GM23338 (cell line): ENCODE measurements at regions not wholly inside any gene's neighbourhood (a gene's known extent, or its start where the extent isn't known, plus 50 kb on each side); places are given as distances from the start of the nearest gene placed in this dataset.
A peak's percentile ranks its signal among the peaks of the same experiment; 100 is the strongest.

Experiments
- ATAC-seq: fragments of 200-7000 bp; cut with Tn5 transposase; 3 replicates; pipeline ENCODE4 v1.9.1; 2020
- DNase-seq: peaks from one replicate; pipeline ENCODE4 v3.0.0-alpha.2; 2015; ENCODE audit warnings: low spot score
- H2AFZ ChIP-seq: fragments of 200-600 bp; sonication (generic); 2 replicates; pipeline ENCODE4 v1.8.0; 2016; ENCODE audit warnings: antibody characterized with exemption, mild to moderate bottlenecking, moderate library complexity
- H3F3A ChIP-seq: fragments of 200-600 bp; sonication (generic); replicated peaks from 2 replicates; pipeline ENCODE4 v1.8.0; 2017; ENCODE audit warnings: antibody characterized with exemption, mixed run types, low read depth
- H3K27ac ChIP-seq: fragments of 200-600 bp; sonication (generic); 2 replicates; pipeline ENCODE4 v1.6.1; 2016; ENCODE audit warnings: low read depth
- H3K27me3 ChIP-seq: fragments of 200-600 bp; sonication (generic); 2 replicates; pipeline ENCODE4 v1.8.0; 2016; ENCODE audit warnings: mild to moderate bottlenecking, mixed run types, moderate library complexity; ENCODE audit not compliant: insufficient read depth
- H3K36me3 ChIP-seq: fragments of 200-600 bp; sonication (generic); 2 replicates; pipeline ENCODE4 v1.8.0; 2016; ENCODE audit warnings: mild to moderate bottlenecking; ENCODE audit not compliant: insufficient read depth
- H3K4me1 ChIP-seq: fragments of 200-600 bp; sonication (generic); 2 replicates; pipeline ENCODE4 v1.8.0; 2016; ENCODE audit warnings: mild to moderate bottlenecking, moderate library complexity; ENCODE audit not compliant: insufficient read depth
- H3K4me2 ChIP-seq: fragments of 200-600 bp; sonication (generic); 2 replicates; pipeline ENCODE4 v1.7.1; 2017; ENCODE audit warnings: mixed run types
- H3K4me3 ChIP-seq: fragments of 200-600 bp; sonication (generic); 2 replicates; pipeline ENCODE4 v1.6.1; 2016; ENCODE audit warnings: mixed run types
- H3K79me2 ChIP-seq: fragments of 200-600 bp; sonication (generic); replicated peaks from 2 replicates; pipeline ENCODE4 v1.8.0; 2017; ENCODE audit warnings: mild to moderate bottlenecking; ENCODE audit not compliant: insufficient read depth
- H3K9me2 ChIP-seq: fragments of 200-600 bp; sonication (generic); 2 replicates; pipeline ENCODE4 v1.8.0; 2017; ENCODE audit not compliant: insufficient read depth
- H4K20me1 ChIP-seq: fragments of 200-600 bp; sonication (generic); replicated peaks from 2 replicates; pipeline ENCODE4 v1.8.0; 2017; ENCODE audit warnings: mild to moderate bottlenecking; ENCODE audit not compliant: insufficient read depth
- H3K27ac Mint-ChIP-seq: 2 replicates; pipeline ENCODE4 v1.8.0; 2020; ENCODE audit warnings: inconsistent platforms, mild to moderate bottlenecking, moderate library complexity, mixed read lengths
- H3K27me3 Mint-ChIP-seq: 3 replicates; pipeline ENCODE4 v1.8.0; 2022; ENCODE audit warnings: low read depth, mild to moderate bottlenecking, moderate library complexity, mixed read lengths, inconsistent platforms; ENCODE audit not compliant: insufficient read depth, poor library complexity
- H3K36me3 Mint-ChIP-seq: 3 replicates; pipeline ENCODE4 v1.8.0; 2021; ENCODE audit warnings: low read depth, mild to moderate bottlenecking, inconsistent platforms, moderate library complexity, mixed read lengths
- H3K4me1 Mint-ChIP-seq: 3 replicates; pipeline ENCODE4 v1.8.0; 2020; ENCODE audit warnings: mild to moderate bottlenecking, inconsistent platforms, mixed read lengths
- H3K4me3 Mint-ChIP-seq: 3 replicates; pipeline ENCODE4 v1.8.0; 2021; ENCODE audit warnings: moderate library complexity, mild to moderate bottlenecking, inconsistent platforms, mixed read lengths
- H3K9me3 Mint-ChIP-seq: 3 replicates; pipeline ENCODE4 v1.8.0; 2020; ENCODE audit warnings: moderate library complexity, mild to moderate bottlenecking, inconsistent platforms, mixed read lengths
- CREB1 ChIP-seq: fragments of 250-450 bp; sonication (Bioruptor Pico); IDR thresholded peaks from 2 replicates; pipeline ENCODE4 v1.5.0; 2020; ENCODE audit warnings: low read depth, mild to moderate bottlenecking, moderate library complexity
- JUNB ChIP-seq: IDR thresholded peaks from one replicate; pipeline ENCODE4 v1.6.1; 2016; ENCODE audit warnings: antibody characterized with exemption; ENCODE audit not compliant: unreplicated experiment
- NANOG ChIP-seq: IDR thresholded peaks from 2 replicates; pipeline ENCODE4 v1.6.1; 2016; ENCODE audit warnings: antibody characterized with exemption, borderline replicate concordance
- POLR2AphosphoS5 ChIP-seq: IDR thresholded peaks from 2 replicates; pipeline ENCODE4 v1.6.1; 2016; ENCODE audit warnings: antibody characterized with exemption, low read depth
- STAT1 ChIP-seq: IDR thresholded peaks from one replicate; pipeline ENCODE4 v1.6.1; 2016; ENCODE audit warnings: antibody characterized with exemption; ENCODE audit not compliant: unreplicated experiment
- ZNF114 ChIP-seq: fragments of 250-450 bp; sonication (Bioruptor Pico); IDR thresholded peaks from 2 replicates; pipeline ENCODE4 v1.5.0; 2020; ENCODE audit warnings: mild to moderate bottlenecking, moderate library complexity
- TF ChIP-seq, protein P1 (sequence below): IDR thresholded peaks from one replicate; pipeline ENCODE4 v1.6.1; 2018; ENCODE audit warnings: antibody characterized with exemption; ENCODE audit not compliant: unreplicated experiment
- TF ChIP-seq, protein P2 (sequence below), 2 experiments: fragments of 200-600 bp in 1 of 2; sonication (generic) in 1 of 2; conservative IDR thresholded peaks; 2 replicates each; pipeline versions ENCODE4 v1.5.1 to v1.6.1; 2016 to 2017; ENCODE audit warnings: antibody characterized with exemption in 2 of 2, low read depth in 2 of 2, mild to moderate bottlenecking in 2 of 2, moderate library complexity in 1 of 2
- TF ChIP-seq, protein P3 (sequence below): fragments of 250-450 bp; sonication (Bioruptor Pico); IDR thresholded peaks from 2 replicates; pipeline ENCODE4 v1.5.0; 2020; ENCODE audit warnings: mild to moderate bottlenecking, moderate library complexity

DNA sequence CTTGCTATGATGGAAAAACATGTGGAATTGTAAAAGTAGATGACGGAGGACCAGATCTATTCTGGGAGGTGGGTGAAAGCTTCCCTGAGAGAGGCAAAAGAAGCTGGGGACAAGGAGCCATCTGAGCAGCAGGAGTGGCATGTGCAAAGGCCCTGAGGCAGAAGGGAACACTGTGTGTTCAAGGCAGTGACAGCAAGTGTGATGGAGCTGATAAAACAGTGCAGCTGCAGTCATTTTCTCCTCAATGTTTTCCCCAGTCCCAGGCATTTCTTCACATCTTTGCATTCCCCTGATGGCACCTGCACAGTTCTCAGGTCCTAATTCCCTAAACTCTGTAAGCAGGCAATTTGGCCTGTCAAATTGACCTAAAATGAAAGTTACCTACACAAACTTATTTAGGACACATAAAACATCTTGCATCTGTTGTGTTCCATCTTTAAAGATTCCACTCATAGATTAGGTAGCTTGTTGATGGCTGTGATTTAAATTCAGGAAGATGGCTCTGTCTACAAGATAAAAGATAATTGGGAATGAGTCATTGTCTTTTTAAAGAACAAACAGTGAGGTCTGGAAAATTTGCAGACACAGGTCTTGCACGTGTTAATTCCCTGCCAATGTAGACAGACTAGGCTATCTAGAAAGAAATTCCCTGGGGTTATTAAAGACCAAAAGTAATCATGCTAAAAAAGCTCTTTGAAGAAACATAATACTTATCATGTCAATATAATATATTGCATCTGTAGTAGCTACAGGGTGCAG lies 289.6 kb upstream of the SGCD start:
- Histone ChIP-seq H3K36me3 (no peaks in the 10 kb centered on the region), H3K4me1 (0 out of 2 replicates have a peak, but pooled peaks cover 11% of the 10 kb centered on the region), H3K27me3 (no peaks in the 10 kb centered on the region), H3F3A (no peaks in the 10 kb centered on the region), H3K27ac (no peak overlapping the region), H3K4me3 (no peak overlapping the region), H3K79me2 (no peaks in the 10 kb centered on the region), H3K4me2 (no peak overlapping the region), H2AFZ (no peak overlapping the region), H4K20me1 (no peaks in the 10 kb centered on the region), H3K9me2 (no peaks in the 10 kb centered on the region; the same call in 1 of the 2 replicates)
- H3K36me3 Mint-ChIP-seq, result peaks cover 5% of the 10 kb centered on the region; the same call in 1 of the 3 replicates
- no peak for DNase-seq
- H3K4me3 Mint-ChIP-seq, result no peak overlapping the region
- ATAC-seq, result no peak
- peaks cover 2% of the 10 kb centered on the region; the same call in 1 of the 3 replicates for H3K9me3 Mint-ChIP-seq
- H3K27me3 Mint-ChIP-seq, result peaks cover 3% of the 10 kb centered on the region
- H3K4me1 Mint-ChIP-seq, result peaks cover 19% of the 10 kb centered on the region; the same call in 2 of the 3 replicates
- no peak overlapping the region for H3K27ac Mint-ChIP-seq
- no peak for TF ChIP-seq POLR2AphosphoS5
- TF ChIP-seq, protein P1, sequence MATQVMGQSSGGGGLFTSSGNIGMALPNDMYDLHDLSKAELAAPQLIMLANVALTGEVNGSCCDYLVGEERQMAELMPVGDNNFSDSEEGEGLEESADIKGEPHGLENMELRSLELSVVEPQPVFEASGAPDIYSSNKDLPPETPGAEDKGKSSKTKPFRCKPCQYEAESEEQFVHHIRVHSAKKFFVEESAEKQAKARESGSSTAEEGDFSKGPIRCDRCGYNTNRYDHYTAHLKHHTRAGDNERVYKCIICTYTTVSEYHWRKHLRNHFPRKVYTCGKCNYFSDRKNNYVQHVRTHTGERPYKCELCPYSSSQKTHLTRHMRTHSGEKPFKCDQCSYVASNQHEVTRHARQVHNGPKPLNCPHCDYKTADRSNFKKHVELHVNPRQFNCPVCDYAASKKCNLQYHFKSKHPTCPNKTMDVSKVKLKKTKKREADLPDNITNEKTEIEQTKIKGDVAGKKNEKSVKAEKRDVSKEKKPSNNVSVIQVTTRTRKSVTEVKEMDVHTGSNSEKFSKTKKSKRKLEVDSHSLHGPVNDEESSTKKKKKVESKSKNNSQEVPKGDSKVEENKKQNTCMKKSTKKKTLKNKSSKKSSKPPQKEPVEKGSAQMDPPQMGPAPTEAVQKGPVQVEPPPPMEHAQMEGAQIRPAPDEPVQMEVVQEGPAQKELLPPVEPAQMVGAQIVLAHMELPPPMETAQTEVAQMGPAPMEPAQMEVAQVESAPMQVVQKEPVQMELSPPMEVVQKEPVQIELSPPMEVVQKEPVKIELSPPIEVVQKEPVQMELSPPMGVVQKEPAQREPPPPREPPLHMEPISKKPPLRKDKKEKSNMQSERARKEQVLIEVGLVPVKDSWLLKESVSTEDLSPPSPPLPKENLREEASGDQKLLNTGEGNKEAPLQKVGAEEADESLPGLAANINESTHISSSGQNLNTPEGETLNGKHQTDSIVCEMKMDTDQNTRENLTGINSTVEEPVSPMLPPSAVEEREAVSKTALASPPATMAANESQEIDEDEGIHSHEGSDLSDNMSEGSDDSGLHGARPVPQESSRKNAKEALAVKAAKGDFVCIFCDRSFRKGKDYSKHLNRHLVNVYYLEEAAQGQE, result no peak
- TF ChIP-seq, protein P2, sequence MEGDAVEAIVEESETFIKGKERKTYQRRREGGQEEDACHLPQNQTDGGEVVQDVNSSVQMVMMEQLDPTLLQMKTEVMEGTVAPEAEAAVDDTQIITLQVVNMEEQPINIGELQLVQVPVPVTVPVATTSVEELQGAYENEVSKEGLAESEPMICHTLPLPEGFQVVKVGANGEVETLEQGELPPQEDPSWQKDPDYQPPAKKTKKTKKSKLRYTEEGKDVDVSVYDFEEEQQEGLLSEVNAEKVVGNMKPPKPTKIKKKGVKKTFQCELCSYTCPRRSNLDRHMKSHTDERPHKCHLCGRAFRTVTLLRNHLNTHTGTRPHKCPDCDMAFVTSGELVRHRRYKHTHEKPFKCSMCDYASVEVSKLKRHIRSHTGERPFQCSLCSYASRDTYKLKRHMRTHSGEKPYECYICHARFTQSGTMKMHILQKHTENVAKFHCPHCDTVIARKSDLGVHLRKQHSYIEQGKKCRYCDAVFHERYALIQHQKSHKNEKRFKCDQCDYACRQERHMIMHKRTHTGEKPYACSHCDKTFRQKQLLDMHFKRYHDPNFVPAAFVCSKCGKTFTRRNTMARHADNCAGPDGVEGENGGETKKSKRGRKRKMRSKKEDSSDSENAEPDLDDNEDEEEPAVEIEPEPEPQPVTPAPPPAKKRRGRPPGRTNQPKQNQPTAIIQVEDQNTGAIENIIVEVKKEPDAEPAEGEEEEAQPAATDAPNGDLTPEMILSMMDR (conservative IDR thresholded peaks at IDR 0.05; ENCODE audit: low read depth in 2 of 2), result no peak
- no peak for TF ChIP-seq CREB1
- TF ChIP-seq NANOG, result no peak

DNA sequence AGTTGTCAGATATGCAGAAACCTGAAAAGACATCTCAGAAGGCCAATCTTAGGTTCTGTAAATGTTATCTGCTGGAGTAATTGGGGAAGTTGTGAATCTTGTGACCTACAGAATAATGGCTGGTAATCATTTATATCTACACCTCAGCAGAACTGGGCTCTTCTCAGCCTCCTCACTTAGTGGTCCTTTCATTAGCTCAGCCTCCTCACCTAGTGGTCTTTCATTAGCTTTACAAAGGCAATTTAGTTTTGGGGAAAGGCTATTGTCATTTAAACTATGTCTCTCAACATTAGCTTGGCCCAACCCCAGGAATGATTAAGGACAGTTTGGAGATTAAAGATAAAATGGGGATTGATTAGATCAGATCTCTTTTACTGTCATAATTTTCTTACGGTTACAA lies 284.2 kb upstream of the SGCD start:
- H3K27ac Mint-ChIP-seq, result peak overlapping the region; percentile 12; the same call in 1 of the 2 replicates
- Histone ChIP-seq H3K4me1 (peaks cover 21% of the 10 kb centered on the region), H3K4me2 (peak overlapping the region; percentile 44; the same call in 1 of the 2 replicates), H3K79me2 (no peaks in the 10 kb centered on the region), H3K27me3 (no peaks in the 10 kb centered on the region), H3F3A (no peaks in the 10 kb centered on the region), H4K20me1 (no peaks in the 10 kb centered on the region), H3K27ac (no peak overlapping the region), H2AFZ (no peak overlapping the region), H3K4me3 (no peak overlapping the region), H3K9me2 (peaks cover 3% of the 10 kb centered on the region; the same call in 1 of the 2 replicates), H3K36me3 (no peaks in the 10 kb centered on the region)
- H3K9me3 Mint-ChIP-seq, result peaks cover 23% of the 10 kb centered on the region
- ATAC-seq (peak; percentile 63), DNase-seq (peak; percentile 43)
- peaks cover 20% of the 10 kb centered on the region; the same call in 2 of the 3 replicates for H3K36me3 Mint-ChIP-seq
- TF ChIP-seq STAT1 (no peak), CREB1 (0 out of 2 replicates have a peak, but pooled peaks have one; percentile 20), ZNF114 (CRISPR knock-in tag) (peak; percentile 93), POLR2AphosphoS5 (no peak), JUNB (no peak), NANOG (peak; percentile 28)
- TF ChIP-seq, protein P3, sequence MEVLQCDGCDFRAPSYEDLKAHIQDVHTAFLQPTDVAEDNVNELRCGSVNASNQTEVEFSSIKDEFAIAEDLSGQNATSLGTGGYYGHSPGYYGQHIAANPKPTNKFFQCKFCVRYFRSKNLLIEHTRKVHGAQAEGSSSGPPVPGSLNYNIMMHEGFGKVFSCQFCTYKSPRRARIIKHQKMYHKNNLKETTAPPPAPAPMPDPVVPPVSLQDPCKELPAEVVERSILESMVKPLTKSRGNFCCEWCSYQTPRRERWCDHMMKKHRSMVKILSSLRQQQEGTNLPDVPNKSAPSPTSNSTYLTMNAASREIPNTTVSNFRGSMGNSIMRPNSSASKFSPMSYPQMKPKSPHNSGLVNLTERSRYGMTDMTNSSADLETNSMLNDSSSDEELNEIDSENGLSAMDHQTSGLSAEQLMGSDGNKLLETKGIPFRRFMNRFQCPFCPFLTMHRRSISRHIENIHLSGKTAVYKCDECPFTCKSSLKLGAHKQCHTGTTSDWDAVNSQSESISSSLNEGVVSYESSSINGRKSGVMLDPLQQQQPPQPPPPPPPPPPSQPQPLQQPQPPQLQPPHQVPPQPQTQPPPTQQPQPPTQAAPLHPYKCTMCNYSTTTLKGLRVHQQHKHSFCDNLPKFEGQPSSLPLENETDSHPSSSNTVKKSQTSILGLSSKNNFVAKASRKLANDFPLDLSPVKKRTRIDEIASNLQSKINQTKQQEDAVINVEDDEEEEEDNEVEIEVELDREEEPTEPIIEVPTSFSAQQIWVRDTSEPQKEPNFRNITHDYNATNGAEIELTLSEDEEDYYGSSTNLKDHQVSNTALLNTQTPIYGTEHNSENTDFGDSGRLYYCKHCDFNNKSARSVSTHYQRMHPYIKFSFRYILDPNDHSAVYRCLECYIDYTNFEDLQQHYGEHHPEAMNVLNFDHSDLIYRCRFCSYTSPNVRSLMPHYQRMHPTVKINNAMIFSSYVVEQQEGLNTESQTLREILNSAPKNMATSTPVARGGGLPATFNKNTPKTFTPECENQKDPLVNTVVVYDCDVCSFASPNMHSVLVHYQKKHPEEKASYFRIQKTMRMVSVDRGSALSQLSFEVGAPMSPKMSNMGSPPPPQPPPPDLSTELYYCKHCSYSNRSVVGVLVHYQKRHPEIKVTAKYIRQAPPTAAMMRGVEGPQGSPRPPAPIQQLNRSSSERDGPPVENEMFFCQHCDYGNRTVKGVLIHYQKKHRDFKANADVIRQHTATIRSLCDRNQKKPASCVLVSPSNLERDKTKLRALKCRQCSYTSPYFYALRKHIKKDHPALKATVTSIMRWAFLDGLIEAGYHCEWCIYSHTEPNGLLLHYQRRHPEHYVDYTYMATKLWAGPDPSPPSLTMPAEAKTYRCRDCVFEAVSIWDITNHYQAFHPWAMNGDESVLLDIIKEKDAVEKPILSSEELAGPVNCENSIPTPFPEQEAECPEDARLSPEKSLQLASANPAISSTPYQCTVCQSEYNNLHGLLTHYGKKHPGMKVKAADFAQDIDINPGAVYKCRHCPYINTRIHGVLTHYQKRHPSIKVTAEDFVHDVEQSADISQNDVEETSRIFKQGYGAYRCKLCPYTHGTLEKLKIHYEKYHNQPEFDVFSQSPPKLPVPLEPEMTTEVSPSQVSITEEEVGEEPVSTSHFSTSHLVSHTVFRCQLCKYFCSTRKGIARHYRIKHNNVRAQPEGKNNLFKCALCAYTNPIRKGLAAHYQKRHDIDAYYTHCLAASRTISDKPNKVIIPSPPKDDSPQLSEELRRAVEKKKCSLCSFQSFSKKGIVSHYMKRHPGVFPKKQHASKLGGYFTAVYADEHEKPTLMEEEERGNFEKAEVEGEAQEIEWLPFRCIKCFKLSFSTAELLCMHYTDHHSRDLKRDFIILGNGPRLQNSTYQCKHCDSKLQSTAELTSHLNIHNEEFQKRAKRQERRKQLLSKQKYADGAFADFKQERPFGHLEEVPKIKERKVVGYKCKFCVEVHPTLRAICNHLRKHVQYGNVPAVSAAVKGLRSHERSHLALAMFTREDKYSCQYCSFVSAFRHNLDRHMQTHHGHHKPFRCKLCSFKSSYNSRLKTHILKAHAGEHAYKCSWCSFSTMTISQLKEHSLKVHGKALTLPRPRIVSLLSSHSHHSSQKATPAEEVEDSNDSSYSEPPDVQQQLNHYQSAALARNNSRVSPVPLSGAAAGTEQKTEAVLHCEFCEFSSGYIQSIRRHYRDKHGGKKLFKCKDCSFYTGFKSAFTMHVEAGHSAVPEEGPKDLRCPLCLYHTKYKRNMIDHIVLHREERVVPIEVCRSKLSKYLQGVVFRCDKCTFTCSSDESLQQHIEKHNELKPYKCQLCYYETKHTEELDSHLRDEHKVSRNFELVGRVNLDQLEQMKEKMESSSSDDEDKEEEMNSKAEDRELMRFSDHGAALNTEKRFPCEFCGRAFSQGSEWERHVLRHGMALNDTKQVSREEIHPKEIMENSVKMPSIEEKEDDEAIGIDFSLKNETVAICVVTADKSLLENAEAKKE (CRISPR knock-in tag), result peak; percentile 100
- H3K4me1 Mint-ChIP-seq, result peaks cover 24% of the 10 kb centered on the region
- no peaks in the 10 kb centered on the region for H3K27me3 Mint-ChIP-seq
- H3K4me3 Mint-ChIP-seq, result peak overlapping the region; percentile 8; the same call in 1 of the 3 replicates
